SU-DHL-6 (cell line): ENCODE measurements at regions not wholly inside any gene's neighbourhood (a gene's known extent, or its start where the extent isn't known, plus 50 kb on each side); places are given as distances from the start of the nearest gene placed in this dataset.

Experiments
- H2AFZ ChIP-seq: fragments of 200-600 bp; sonication (generic); 2 replicates; pipeline ENCODE4 v1.6.1; 2014; ENCODE audit warnings: low read depth, mild to moderate bottlenecking, moderate library complexity, mixed read lengths, antibody characterized with exemption, low read length; ENCODE audit not compliant: severe bottlenecking
- H3F3A ChIP-seq: fragments of 200-600 bp; shearing (Covaris generic); 2 replicates; pipeline ENCODE4 v1.6.0; 2016; ENCODE audit warnings: antibody characterized with exemption, mild to moderate bottlenecking; ENCODE audit not compliant: insufficient read depth
- H3K27ac ChIP-seq: fragments of 200-600 bp; sonication (generic); 2 replicates; pipeline ENCODE4 v1.5.1; 2016; ENCODE audit warnings: low read depth, mild to moderate bottlenecking, low read length, moderate library complexity, mixed read lengths
- H3K27me3 ChIP-seq: fragments of 200-600 bp; sonication (generic), shearing (Covaris generic); 2 replicates; pipeline ENCODE4 v1.6.0; 2014; ENCODE audit warnings: mild to moderate bottlenecking, low read length
- H3K36me3 ChIP-seq: fragments of 200-600 bp; sonication (generic); 2 replicates; pipeline ENCODE4 v1.6.1; 2014; ENCODE audit warnings: mild to moderate bottlenecking, low read length, mixed read lengths
- H3K4me2 ChIP-seq: fragments of 300-600, 200-600 bp; shearing (Covaris generic), sonication (generic); 2 replicates; pipeline ENCODE4 v1.6.0; 2014; ENCODE audit warnings: low read length, low read depth, mild to moderate bottlenecking; ENCODE audit not compliant: poor library complexity, severe bottlenecking
- H3K4me3 ChIP-seq: fragments of 200-600 bp; sonication (generic); 2 replicates; pipeline ENCODE4 v1.5.1; 2014; ENCODE audit warnings: antibody characterized with exemption, low read length, mild to moderate bottlenecking, mixed read lengths; ENCODE audit not compliant: insufficient read depth, poor library complexity, severe bottlenecking
- H3K79me2 ChIP-seq: fragments of 200-600 bp; sonication (generic); 2 replicates; pipeline ENCODE4 v1.6.1; 2014; ENCODE audit warnings: mild to moderate bottlenecking, low read length, moderate library complexity; ENCODE audit not compliant: insufficient read depth
- H3K9ac ChIP-seq: fragments of 200-600 bp; sonication (generic); 2 replicates; pipeline ENCODE4 v1.7.0; 2014; ENCODE audit warnings: mild to moderate bottlenecking, low read length
- H3K9me2 ChIP-seq: fragments of 200-600 bp; sonication (generic); replicated peaks from 2 replicates; pipeline ENCODE4 v1.6.1; 2014; ENCODE audit warnings: low read length; ENCODE audit not compliant: insufficient read depth
- H3K9me3 ChIP-seq: fragments of 200-600 bp; sonication (generic); 2 replicates; pipeline ENCODE4 v1.6.1; 2014; ENCODE audit warnings: low read length, mixed read lengths; ENCODE audit not compliant: insufficient read depth
- H4K20me1 ChIP-seq: fragments of 200-600 bp; sonication (generic); 2 replicates; pipeline ENCODE4 v1.6.1; 2014; ENCODE audit warnings: low read depth, mild to moderate bottlenecking, antibody characterized with exemption, low read length, moderate library complexity, mixed read lengths
- CTCF ChIP-seq: fragments of 200-600 bp; sonication (generic); IDR thresholded peaks from one replicate; pipeline ENCODE4 v1.5.1; 2017; ENCODE audit warnings: antibody characterized with exemption, mild to moderate bottlenecking, low read length, moderate library complexity; ENCODE audit not compliant: insufficient read depth, poor library complexity, severe bottlenecking
- EZH2phosphoT487 ChIP-seq: fragments of 200-600 bp; sonication (generic), shearing (Covaris generic); conservative IDR thresholded peaks from 2 replicates; pipeline ENCODE4 v1.6.1; 2018; ENCODE audit warnings: mild to moderate bottlenecking, antibody characterized with exemption, low read length, moderate library complexity, mixed read lengths

- no peak overlapping the region for H3K4me3 ChIP-seq
- TF ChIP-seq EZH2phosphoT487 (no peak), CTCF (no peak)
- no peaks in the 10 kb centered on the region for H3K36me3 ChIP-seq
- H3K9ac ChIP-seq: no peak overlapping the region
- no peaks in the 10 kb centered on the region for H3F3A ChIP-seq
- H2AFZ ChIP-seq: no peak overlapping the region
- H3K9me3 ChIP-seq: no peaks in the 10 kb centered on the region
- no peak overlapping the region for H3K27ac ChIP-seq
- H3K4me2 ChIP-seq: no peak overlapping the region
- H4K20me1 ChIP-seq: no peaks in the 10 kb centered on the region
- H3K9me2 ChIP-seq: no peaks in the 10 kb centered on the region
- H3K27me3 ChIP-seq: no peaks in the 10 kb centered on the region
- no peaks in the 10 kb centered on the region for H3K79me2 ChIP-seq
These were observed 564.4 kb upstream of the NUDT12 start for GRCh38 chr5:104126980-104127379.

GRCh38 chr5:104119529-104119928 lies 556.9 kb upstream of the NUDT12 start:
- Histone ChIP-seq H3K9me3 (no peaks in the 10 kb centered on the region), H3K4me2 (no peak overlapping the region), H3K9me2 (no peaks in the 10 kb centered on the region), H3K27ac (no peak overlapping the region), H2AFZ (no peak overlapping the region), H3K36me3 (no peaks in the 10 kb centered on the region), H3K27me3 (no peaks in the 10 kb centered on the region), H3K4me3 (no peak overlapping the region), H3K9ac (no peak overlapping the region), H3K79me2 (no peaks in the 10 kb centered on the region), H3F3A (no peaks in the 10 kb centered on the region), H4K20me1 (no peaks in the 10 kb centered on the region)
- no peak for TF ChIP-seq EZH2phosphoT487
- TF ChIP-seq CTCF: no peak

GRCh38 chr5:104111632-104112031 lies 549.0 kb upstream of the NUDT12 start:
- TF ChIP-seq EZH2phosphoT487 (no peak), CTCF (no peak)
- Histone ChIP-seq H2AFZ (no peak overlapping the region), H3K9me3 (no peaks in the 10 kb centered on the region), H3K4me2 (no peak overlapping the region), H4K20me1 (no peaks in the 10 kb centered on the region), H3K9me2 (no peaks in the 10 kb centered on the region), H3K4me3 (no peak overlapping the region), H3K79me2 (no peaks in the 10 kb centered on the region), H3K27ac (no peak overlapping the region), H3K9ac (no peak overlapping the region), H3F3A (no peaks in the 10 kb centered on the region), H3K36me3 (no peaks in the 10 kb centered on the region), H3K27me3 (no peaks in the 10 kb centered on the region)
